GM12878 (cell line): ENCODE measurements at regions not wholly inside any gene's neighbourhood (a gene's known extent, or its start where the extent isn't known, plus 50 kb on each side); places are given as distances from the start of the nearest gene placed in this dataset.

Experiments
- ATAC-seq: fragments of 200-7000 bp; cut with Tn5 transposase; 3 replicates; pipeline ENCODE4 v1.9.1; 2020; ENCODE audit warnings: mild to moderate bottlenecking, moderate library complexity
- BruUV-seq: library from RNA; stranded (reverse); fragments of 400-500 nt; replicated peaks from 2 replicates; lab custom pipeline; 2021; lab: Mats Ljungman, UMichigan
- CTCF ChIA-PET: fragments of 300-600 bp; sonication (Branson Sonifier 250); formaldehyde crosslinking; extraction: SDS; loops from one replicate; lab custom pipeline; 2021; ENCODE audit warnings: inconsistent platforms; lab: Yijun Ruan, JAX
- POLR2A ChIA-PET: fragments of 350-600 bp; formaldehyde crosslinking; extraction: SDS; loops from one replicate; lab custom pipeline; 2021; ENCODE audit warnings: inconsistent platforms; lab: Charles Lee
- RAD21 ChIA-PET: fragments of 300-600 bp; sonication (Branson Sonifier 250); formaldehyde crosslinking; loops from one replicate; lab custom pipeline; 2023; ENCODE audit warnings: antibody characterized with exemption; ENCODE audit not compliant: unreplicated experiment; lab: Charles Lee
- SMC1A ChIA-PET: fragments of 300-600 bp; sonication (Branson Sonifier 250); formaldehyde crosslinking; loops from one replicate; lab custom pipeline; 2023; ENCODE audit not compliant: unreplicated experiment, uncharacterized antibody; lab: Charles Lee
- DNase-seq: peaks from one replicate; pipeline ENCODE4 v3.0.0-alpha.2; 2011; ENCODE audit warnings: low read depth, low spot score
- FAIRE-seq: peaks from 3 replicates; lab custom pipeline; 2011; peaks lifted over from hg19 to GRCh38; lab: Jason Lieb, UNC
- H2AFZ ChIP-seq: 2 replicates; pipeline ENCODE4 v1.6.0; 2011; ENCODE audit warnings: low read depth, low read length, control low read depth; ENCODE audit not compliant: control insufficient read depth
- H3K27ac ChIP-seq: 2 replicates; pipeline ENCODE4 v1.5.1; 2011; ENCODE audit warnings: control low read depth; ENCODE audit not compliant: control insufficient read depth, insufficient read depth
- H3K27me3 ChIP-seq, 2 experiments: replicated peaks in 1 of 2; 2 replicates each; pipeline versions ENCODE4 v1.6.0 to v1.6.1; 2011; ENCODE audit warnings: low read length in 1 of 2; ENCODE audit not compliant: control insufficient read depth in 2 of 2, insufficient read depth in 2 of 2
- H3K36me3 ChIP-seq, 2 experiments: 2 replicates each; pipeline ENCODE4 v1.5.1; 2011; ENCODE audit warnings: low read length in 1 of 2; ENCODE audit not compliant: control insufficient read depth in 2 of 2, insufficient read depth in 2 of 2
- H3K4me1 ChIP-seq: 2 replicates; pipeline ENCODE4 v1.6.1; 2011; ENCODE audit warnings: mild to moderate bottlenecking, low read length, moderate library complexity, mixed read lengths; ENCODE audit not compliant: control insufficient read depth, insufficient read depth
- H3K4me2 ChIP-seq: 2 replicates; pipeline ENCODE4 v1.6.0; 2011; ENCODE audit warnings: control low read depth; ENCODE audit not compliant: control insufficient read depth, insufficient read depth
- H3K4me3 ChIP-seq: fragments of 200-600 bp; sonication (generic); 2 replicates; pipeline ENCODE4 v1.5.1; 2016
- H3K79me2 ChIP-seq: 2 replicates; pipeline ENCODE4 v1.6.0; 2011; ENCODE audit warnings: low read length; ENCODE audit not compliant: control insufficient read depth, insufficient read depth
- H3K9ac ChIP-seq: 2 replicates; pipeline ENCODE4 v1.8.0; 2011; ENCODE audit warnings: low read length, control low read depth, mixed read lengths; ENCODE audit not compliant: control insufficient read depth, insufficient read depth
- H3K9me3 ChIP-seq: replicated peaks from 3 replicates; pipeline ENCODE4 v1.5.1; 2011; ENCODE audit warnings: mild to moderate bottlenecking, low read length; ENCODE audit not compliant: control insufficient read depth, insufficient read depth
- H4K20me1 ChIP-seq: 2 replicates; pipeline ENCODE4 v1.6.0; 2011; ENCODE audit not compliant: control insufficient read depth, insufficient read depth
- BCL11A ChIP-seq: IDR thresholded peaks from 2 replicates; pipeline ENCODE4 v1.6.1; 2011; ENCODE audit warnings: low read depth, low read length
- DPF2 ChIP-seq: fragments of 450-650 bp; IDR thresholded peaks from 2 replicates; pipeline ENCODE4 v1.6.1; 2017; ENCODE audit warnings: mild to moderate bottlenecking
- EED ChIP-seq: sonication (generic); IDR thresholded peaks from 2 replicates; pipeline ENCODE4 v1.6.1; 2016; ENCODE audit warnings: antibody characterized with exemption, low read depth
- EP300 ChIP-seq, 2 experiments: fragments of 150-350 bp in 1 of 2; IDR thresholded peaks; 2 replicates each; pipeline ENCODE4 v1.6.1; 2011 to 2012; ENCODE audit warnings: low read depth in 2 of 2, low read length in 2 of 2, borderline replicate concordance in 1 of 2, improper control_type of control experiment in 1 of 2, inconsistent platforms in 1 of 2; ENCODE audit not compliant: control insufficient read depth in 1 of 2
- FOXM1 ChIP-seq: IDR thresholded peaks from 2 replicates; pipeline ENCODE4 v1.6.1; 2012; ENCODE audit warnings: low read depth, mild to moderate bottlenecking, inconsistent platforms, low read length, moderate library complexity
- HDAC6 ChIP-seq: fragments of 200-600 bp; sonication (generic); IDR thresholded peaks from one replicate; pipeline ENCODE4 v1.8.0; 2017; ENCODE audit warnings: antibody characterized with exemption; ENCODE audit not compliant: unreplicated experiment
- IKZF1 ChIP-seq: fragments of 450-650 bp; conservative IDR thresholded peaks from 2 replicates; pipeline ENCODE4 v1.6.1; 2017; ENCODE audit warnings: antibody characterized with exemption, mild to moderate bottlenecking
- JUNB ChIP-seq: IDR thresholded peaks from 2 replicates; pipeline ENCODE4 v1.6.1; 2016; ENCODE audit warnings: antibody characterized with exemption, mild to moderate bottlenecking
- PRDM15 ChIP-seq: fragments of 450-650 bp; formaldehyde crosslinking; IDR thresholded peaks from 2 replicates; pipeline ENCODE4 v1.4.0; 2020; ENCODE audit warnings: mild to moderate bottlenecking, moderate library complexity
- RUNX3 ChIP-seq: IDR thresholded peaks from 2 replicates; pipeline ENCODE4 v1.6.1; 2012; ENCODE audit warnings: low read length, inconsistent platforms
- SIN3A ChIP-seq: IDR thresholded peaks from 2 replicates; pipeline ENCODE4 v1.6.1; 2012; ENCODE audit warnings: low read depth, low read length, improper control_type of control experiment
- TCF12 ChIP-seq: IDR thresholded peaks from 2 replicates; pipeline ENCODE4 v1.6.1; 2011; ENCODE audit warnings: low read depth, mild to moderate bottlenecking, low read length
- YY1 ChIP-seq: IDR thresholded peaks from 2 replicates; pipeline ENCODE4 v1.6.1; 2011; ENCODE audit warnings: low read depth, mild to moderate bottlenecking, low read length
- WGBS: methylation state at CpG from one replicate; pipeline ENCODE4 v1.1.6; 2016; ENCODE audit warnings: low lambda C conversion rate; ENCODE audit not compliant: insufficient replicate concordance, insufficient coverage; ENCODE audit errors: missing lambda C conversion rate; 5-methylcytosine and 5-hydroxymethylcytosine counted together
- in situ Hi-C: fragments of 300-500 bp; cut with MboI; formaldehyde crosslinking; loops from 9 replicates; pipeline ENCODE4 v1.14.3; 2018; ENCODE audit warnings: mixed read lengths
- intact Hi-C: fragments of 100-400 bp; cut with micrococcal nuclease; formaldehyde crosslinking; loops from one replicate; pipeline ENCODE4 v1.14.2; 2022; ENCODE audit not compliant: unreplicated experiment

GRCh38 chr3:6805236-6805635, 55.7 kb upstream of the GRM7 start (continued):
- TF ChIP-seq TCF12: no peak

GRCh38 chr3:6806991-6807390, 53.9 kb upstream of the GRM7 start:
- SMC1A ChIA-PET: interaction anchor here (1.3 kb wide), 1 partner anchor 12 kb away, joined by 4 read pairs; no protein-coding TSS in a partner anchor
- BruUV-seq: no TSS peak

GRCh38 chr3:6807967-6808588, 52.8 kb upstream of the GRM7 start:
- Histone ChIP-seq H3K4me3 (no peak overlapping the region), H3K4me2 (no peak overlapping the region), H3K4me1 (no peaks in the 10 kb centered on the region; the same call in 1 of the 2 replicates), H2AFZ (no peak overlapping the region), H3K27ac (no peak overlapping the region), H4K20me1 (no peaks in the 10 kb centered on the region), H3K79me2 (no peaks in the 10 kb centered on the region), H3K9ac (no peak overlapping the region), H3K9me3 (no peaks in the 10 kb centered on the region), H3K36me3 (no peaks in the 10 kb centered on the region), H3K27me3 (no peaks in the 10 kb centered on the region)
- BruUV-seq: no TSS peak
- intact Hi-C loops: no loop called here
- RAD21 ChIA-PET: no interaction called here
- 53% methylated on average over 8 of the region's 8 CpGs for WGBS
- DNase-seq (no peak), FAIRE-seq (no peak), ATAC-seq (peak; percentile 86)
- POLR2A ChIA-PET: no interaction called here
- in situ Hi-C loops: no loop called here
- SMC1A ChIA-PET: interaction anchor here (1.3 kb wide), 1 partner anchor 13 kb away, joined by 4 read pairs; no protein-coding TSS in a partner anchor
- CTCF ChIA-PET: interaction anchor here (0.6 kb wide), 1 partner anchor 1784 kb away, joined by 3 read pairs; no protein-coding TSS in a partner anchor
- TF ChIP-seq SIN3A (no peak), YY1 (no peak), JUNB (0 out of 2 replicates have a peak, but pooled peaks have one; percentile 38), FOXM1 (peak; percentile 48; the same call in 1 of the 2 replicates), PRDM15 (CRISPR knock-in tag) (no peak), EED (0 out of 2 replicates have a peak, but pooled peaks have one; percentile 42), DPF2 (peak; percentile 50; the same call in 1 of the 2 replicates), BCL11A (peak; percentile 81; the same call in 1 of the 2 replicates), IKZF1 (peak; percentile 52; the same call in 1 of the 2 replicates), RUNX3 (peak; percentile 79), EP300 (IDR thresholded peaks at IDR 0.05; ENCODE audit: borderline replicate concordance in 1 of 2, control insufficient read depth in 1 of 2, low read depth in 2 of 2, low read length in 2 of 2) (peak in 1 of 2 experiments; percentile 56; a peak in 1 of 4 replicates)

More at GRCh38 chr3:6806991-6807390, 53.9 kb upstream of the GRM7 start:
- no peak overlapping the region for H3K27ac ChIP-seq
- no peaks in the 10 kb centered on the region; the same call in 1 of the 2 replicates for H3K4me1 ChIP-seq
- no peak overlapping the region for H3K4me2 ChIP-seq
- no peak overlapping the region for H2AFZ ChIP-seq
- no peaks in the 10 kb centered on the region for H3K79me2 ChIP-seq
- in situ Hi-C loops (no loop called here), intact Hi-C loops (no loop called here)
- H4K20me1 ChIP-seq: no peaks in the 10 kb centered on the region
- WGBS: 0% methylated on average over 3 of the region's 3 CpGs
- ATAC-seq: no peak
- H3K27me3 ChIP-seq: no peaks in the 10 kb centered on the region
- ChIA-PET RAD21 (no interaction called here), CTCF (no interaction called here)
- no peaks in the 10 kb centered on the region for H3K9me3 ChIP-seq
- no peak overlapping the region for H3K4me3 ChIP-seq
- H3K9ac ChIP-seq: no peak overlapping the region
- H3K36me3 ChIP-seq: no peaks in the 10 kb centered on the region
- DNase-seq: no peak
- FAIRE-seq: no peak
- TF ChIP-seq HDAC6: no peak
- TF ChIP-seq, all 136 proteins: peak for 0
- POLR2A ChIA-PET: no interaction called here
